GM21423 (cell line): ENCODE measurements at regions not wholly inside any gene's neighbourhood (a gene's known extent, or its start where the extent isn't known, plus 50 kb on each side); places are given as distances from the start of the nearest gene placed in this dataset.
A peak's percentile ranks its signal among the peaks of the same experiment; 100 is the strongest.
"Not testable (repeated sequence)": the region's sequence is repeated elsewhere in the genome, so short reads cannot be mapped to it uniquely, and the experiment has no call there.

Experiments
- ATAC-seq: cut with Tn5 transposase; IDR thresholded peaks from one replicate; pipeline ENCODE4 v1.9.1; 2021; ENCODE audit warnings: mild to moderate bottlenecking, moderate library complexity; ENCODE audit not compliant: unreplicated experiment

DNA sequence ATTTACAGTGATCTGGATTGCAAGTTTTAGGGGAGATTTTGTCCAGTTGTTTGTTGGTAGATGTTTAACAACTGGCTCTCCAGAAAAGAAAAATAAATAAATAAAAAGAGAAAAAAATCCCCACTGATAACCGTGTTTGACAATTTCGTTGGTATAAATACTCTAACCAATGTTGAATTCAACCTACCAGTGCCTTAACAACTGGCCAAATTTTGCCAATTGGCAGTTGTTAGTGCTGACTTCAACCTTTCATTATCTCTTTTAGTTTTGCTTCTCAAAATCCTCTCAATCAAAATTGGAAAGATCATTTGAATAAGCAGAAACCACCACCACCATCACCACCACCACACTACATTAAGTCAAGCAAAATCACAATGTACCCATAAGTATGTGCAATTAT, 490.3 kb downstream of the PIK3C3 start:
- ATAC-seq = no peak

DNA sequence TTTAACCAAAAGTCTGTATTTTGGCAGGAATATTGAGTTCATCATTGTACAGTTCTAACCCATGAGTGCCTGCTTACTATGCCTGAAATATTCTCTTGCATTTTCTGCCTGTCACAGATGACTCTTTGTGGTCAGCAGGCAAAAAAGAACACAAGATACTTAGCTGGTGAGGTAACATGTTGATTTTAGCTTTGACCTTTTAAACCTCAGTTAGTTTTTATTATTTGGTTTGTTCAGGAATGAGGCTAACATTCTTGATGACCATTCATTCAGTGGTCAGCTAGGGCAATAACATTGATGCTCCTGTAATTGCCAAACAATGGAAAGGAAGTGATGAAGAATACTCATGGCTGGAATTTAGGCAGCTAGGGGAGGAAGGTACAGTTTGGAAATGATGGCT, 491.2 kb downstream of the PIK3C3 start:
- ATAC-seq = no peak

DNA sequence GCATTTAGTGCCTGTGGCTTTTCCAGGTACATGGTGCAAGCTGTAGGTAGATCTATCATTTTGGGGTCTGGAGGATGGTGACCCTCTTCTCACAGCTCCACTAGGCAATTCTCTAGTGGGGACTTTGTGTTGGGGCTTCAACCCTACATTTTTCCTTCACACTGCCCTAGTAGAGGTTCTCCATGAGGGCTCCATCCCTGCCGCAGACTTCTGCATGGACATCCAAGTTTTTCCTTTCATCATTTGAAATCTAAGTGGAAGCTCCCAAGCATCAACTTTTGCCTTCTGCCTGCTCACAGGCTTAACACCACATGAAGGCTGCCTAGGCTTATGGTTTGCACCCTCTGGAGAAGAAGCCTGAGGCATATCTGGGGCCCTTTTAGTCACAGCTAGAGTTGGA, 492.7 kb downstream of the PIK3C3 start:
- no peak for ATAC-seq

DNA sequence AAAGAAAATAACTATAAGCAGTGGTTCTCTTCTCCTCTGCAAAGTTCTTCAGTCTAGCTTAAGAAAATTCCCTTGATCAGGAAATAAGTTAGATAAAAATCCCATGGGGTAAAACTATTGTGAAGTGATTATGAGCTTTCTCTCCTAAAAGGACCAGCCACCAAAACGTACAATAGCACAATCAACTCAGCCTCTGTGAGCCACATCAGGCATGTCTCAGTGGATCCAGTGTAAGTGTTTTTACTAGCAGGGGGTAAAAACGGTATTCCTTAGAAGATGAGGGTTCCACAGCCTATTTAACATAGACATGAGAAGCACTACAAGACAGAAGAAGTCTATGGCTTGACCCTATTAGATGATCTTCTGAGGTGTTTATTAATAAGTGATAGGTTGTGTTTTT, 503.2 kb downstream of the PIK3C3 start:
- no peak for ATAC-seq

DNA sequence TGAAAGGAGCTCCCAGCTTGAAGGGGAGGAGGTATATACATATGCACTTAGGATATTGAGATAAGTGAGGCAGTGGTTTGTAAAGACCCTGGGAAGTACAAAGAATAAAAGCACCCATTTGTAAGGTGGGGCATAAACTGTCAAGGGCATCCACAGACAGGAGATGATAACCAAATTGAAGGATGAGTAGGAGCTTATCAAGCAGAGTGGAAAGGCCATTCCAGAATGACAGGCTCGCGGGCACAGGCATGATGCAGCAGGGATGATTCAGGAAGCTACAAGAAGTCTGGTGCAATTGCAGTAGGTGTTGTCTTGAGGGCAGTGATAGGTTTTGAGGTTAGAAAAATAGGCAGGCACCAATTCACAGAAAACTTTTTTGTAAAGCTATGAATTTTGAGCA, 504.8 kb downstream of the PIK3C3 start:
- ATAC-seq = no peak

DNA sequence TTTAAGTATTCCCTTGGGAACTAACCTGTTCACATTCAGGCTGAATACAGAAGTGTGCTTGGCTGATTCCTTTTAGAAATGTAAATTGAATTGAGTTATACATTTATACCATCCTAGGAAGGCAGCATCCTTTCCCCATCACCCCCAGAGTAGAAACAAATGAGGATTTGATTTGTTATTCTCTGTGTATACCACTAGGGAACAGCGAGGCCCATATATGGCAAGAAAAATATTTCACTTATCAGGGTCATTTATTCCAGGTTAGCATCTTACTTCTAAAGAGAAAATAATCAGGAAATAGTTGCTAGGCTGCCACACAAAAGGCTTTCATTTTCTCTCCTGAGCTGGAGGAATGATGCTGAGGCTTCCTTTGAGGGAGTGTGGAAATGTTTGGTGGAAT, 516.9 kb downstream of the PIK3C3 start:
- no peak for ATAC-seq

DNA sequence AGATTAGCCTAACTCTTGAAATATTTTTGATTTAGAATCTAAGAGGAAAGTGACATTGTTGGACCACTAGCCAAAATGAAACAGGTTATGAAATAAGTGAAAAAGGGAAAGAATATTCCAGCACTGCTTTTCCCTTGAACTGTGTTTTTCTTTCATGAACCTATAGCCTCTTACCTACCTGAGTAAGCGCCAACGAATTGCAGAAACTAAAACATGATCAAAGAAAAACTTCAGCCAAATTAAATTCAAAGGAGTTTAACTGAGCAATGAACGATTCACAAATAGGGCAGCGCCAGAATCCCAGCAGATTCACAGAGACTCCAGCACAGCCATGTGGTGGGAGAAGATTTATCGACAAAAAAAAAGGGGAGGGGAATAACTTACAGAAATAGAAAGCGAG, 518.6 kb downstream of the PIK3C3 start:
- no peak for ATAC-seq

DNA sequence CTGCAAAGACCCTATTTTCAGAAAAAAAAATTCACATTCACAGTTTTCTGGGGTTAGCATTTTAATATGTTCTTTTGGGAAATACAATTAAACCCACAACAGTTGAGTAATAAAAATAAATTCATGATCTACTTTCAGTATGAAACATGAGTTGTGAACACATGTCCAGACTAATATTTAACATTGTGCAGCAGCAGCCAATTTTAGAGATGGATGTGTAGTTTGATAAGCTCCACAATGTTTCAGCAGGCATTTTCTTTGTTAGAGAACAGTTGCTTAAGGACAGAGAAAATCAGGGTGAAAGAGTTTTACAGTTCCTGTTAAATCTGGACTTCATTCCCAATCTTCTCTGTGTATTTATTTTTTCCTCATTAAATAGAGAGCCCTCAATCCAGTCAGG, 519.5 kb downstream of the PIK3C3 start:
- ATAC-seq = no peak

DNA sequence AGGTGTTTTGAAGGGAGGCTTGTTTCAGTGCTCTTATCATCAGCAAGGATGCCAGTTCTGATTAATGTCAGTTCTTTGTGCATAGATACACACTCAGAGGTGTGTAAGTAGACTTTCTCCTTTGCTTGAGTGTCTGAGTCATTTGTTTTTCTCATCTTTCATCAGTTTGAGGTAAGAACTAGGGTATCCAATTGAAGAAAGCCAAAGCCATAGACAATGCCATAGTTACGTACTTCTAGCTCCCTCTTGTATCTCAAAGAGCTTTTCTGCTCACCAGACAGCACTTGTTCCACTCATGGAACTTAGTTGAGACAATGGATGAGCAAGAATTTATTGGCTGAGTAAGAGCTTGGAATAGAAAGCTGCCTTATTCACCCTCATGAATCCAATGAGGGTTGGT, 520.1 kb downstream of the PIK3C3 start:
- no peak for ATAC-seq

DNA sequence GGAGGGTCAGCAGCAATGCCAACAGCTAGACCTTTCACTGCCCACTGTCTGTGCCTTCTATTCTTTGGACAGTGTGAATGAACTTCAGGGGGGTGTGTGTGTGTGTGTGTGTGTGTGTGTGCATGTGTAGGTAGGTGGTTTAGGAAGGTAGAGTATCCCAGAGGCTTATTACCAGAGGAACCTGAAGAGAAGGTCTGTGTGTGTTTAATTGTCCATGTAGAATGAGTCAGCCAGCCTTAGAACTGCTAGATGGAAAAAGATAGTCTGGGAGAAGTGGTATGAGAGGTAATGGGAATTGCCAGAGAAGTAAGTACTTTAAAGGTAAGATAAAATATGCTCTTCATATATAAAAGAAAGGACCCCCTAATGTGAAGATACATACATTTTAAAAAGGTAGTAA, 522.2 kb downstream of the PIK3C3 start:
- no peak for ATAC-seq

DNA sequence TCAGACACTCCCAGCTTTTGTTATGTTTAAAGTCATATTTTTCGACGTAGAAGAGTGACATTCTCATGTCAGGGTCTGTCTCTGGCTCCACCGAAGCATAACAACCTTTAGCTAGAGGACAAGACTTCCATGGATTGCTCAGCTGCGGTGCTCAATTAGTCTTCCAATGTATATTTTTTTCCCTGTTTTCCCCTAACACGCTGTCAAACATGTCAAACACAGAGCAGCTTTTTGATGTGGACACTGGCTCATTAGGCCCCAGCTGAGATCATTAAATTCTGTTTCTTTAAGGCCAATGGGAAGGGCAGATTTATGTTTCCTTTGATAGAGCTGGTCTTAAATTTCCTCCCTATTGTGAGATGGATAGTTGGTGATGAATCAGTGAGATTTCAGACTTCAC, 525.4 kb downstream of the PIK3C3 start:
- ATAC-seq = no peak

DNA sequence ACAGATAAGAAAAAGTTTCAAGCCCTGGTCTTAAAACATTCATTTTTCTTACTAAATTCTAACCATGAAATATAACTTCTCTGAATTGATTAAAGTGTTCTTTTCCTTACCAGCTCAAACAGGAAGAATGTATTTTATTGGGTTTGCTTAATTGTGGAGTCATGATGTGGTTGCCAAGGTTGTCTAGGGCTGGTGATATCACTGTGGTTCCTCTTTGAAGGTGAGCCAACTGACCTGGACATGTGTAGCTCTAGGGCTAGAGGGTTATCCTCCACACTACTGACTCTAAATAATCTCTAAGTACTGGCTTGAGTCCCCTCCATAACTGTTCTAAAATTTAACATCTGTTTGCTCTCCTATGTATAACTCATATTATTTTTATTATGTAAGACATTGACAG, 529.6 kb downstream of the PIK3C3 start:
- no peak for ATAC-seq

DNA sequence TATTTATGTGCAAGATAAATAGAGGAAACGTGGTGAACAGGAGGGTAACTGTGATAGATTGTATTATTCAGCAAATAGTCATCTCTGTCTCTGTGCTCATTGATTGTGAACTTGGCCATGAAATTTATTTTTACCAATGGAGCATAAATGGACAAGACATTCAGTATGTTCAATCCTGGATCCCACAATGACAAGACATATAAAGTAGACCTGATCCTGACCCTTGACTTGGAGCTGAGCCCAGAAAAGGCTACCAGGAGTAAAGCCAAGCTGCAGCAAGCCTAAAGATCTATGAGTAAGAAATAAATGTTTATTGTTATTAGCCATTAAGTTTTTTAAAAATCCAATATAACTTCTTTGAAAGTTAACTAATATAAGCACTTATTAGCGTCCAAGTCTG, 531.2 kb downstream of the PIK3C3 start:
- ATAC-seq = no peak

DNA sequence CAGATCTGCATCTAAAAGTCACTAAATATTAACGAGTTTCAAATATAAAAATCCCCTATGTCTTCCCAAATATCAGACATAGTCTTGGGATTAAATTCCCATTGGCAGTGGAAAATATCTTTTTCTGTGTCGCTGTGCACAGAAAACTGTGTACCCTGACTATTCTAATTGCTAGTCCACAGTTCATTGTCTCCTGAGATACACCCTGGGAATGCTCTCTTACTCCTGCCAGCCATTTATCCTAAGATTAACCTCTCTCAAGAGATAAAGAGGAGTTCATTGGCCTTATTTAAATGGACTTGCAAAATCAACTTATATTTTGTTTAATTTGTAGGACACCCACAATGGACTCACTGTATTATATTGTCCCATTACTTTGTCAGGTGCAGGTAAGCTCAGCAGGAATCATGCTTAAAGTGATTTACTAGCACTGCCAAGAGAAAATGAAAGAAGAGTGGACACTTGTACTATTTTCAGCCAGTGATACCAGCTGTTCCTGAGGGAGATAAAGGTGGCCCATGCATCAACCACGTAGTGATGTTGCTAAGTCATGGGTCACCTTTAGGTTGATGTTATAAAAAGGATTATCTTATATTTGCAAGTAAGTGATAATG, 553.8 kb downstream of the PIK3C3 start:
- ATAC-seq = no peak

DNA sequence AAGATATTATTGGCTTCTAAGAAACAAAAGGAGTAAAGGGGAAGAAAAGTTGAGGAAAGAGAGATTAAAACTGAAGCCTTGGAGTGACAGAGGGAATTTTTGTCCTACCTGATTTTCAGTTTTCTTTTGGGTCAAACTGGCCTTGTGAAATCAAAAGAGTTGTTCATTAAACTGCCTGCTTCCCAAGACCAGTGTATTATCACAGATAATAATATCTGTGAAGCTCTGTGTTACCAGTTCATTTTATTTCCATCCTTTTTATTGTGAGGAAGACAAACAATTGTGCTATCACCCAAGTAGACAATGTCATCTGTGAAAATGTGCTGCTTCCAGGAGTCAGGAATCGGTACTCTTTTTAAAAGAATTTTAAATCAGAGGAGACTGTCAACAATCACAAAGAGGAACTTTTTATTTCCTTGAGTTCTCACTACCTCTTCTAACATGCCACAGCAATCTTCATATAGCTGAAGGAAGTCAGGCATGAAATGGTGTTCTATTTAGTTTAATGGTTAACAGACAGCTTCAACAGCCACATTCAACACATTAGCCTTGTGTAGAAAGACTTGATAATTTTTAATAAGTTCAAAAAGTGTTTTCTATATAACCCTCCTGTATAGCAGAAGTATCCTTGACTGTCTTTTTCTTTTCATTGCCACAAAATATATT, 554.8 kb downstream of the PIK3C3 start:
- ATAC-seq = peak; percentile 97

DNA sequence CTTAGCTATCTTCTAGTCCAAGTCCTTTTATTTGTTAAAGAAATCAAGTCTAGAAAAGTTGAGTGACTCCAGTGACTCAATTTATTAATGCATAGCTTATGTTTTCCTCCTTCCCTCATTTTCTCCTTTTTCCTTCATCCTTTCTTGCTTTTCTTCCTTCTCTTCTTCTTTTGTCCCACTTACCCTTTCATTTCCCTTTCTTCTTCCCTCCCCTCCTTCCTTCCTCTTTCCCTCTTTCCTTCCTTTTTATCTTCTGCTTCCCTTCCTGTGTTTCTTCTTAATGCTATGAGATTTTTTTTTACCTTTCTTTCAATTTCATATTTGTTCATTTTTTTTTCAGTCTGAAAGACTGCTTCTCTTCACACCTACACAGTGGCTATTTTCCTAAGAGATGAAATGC, 555.5 kb downstream of the PIK3C3 start:
- ATAC-seq = no peak

DNA sequence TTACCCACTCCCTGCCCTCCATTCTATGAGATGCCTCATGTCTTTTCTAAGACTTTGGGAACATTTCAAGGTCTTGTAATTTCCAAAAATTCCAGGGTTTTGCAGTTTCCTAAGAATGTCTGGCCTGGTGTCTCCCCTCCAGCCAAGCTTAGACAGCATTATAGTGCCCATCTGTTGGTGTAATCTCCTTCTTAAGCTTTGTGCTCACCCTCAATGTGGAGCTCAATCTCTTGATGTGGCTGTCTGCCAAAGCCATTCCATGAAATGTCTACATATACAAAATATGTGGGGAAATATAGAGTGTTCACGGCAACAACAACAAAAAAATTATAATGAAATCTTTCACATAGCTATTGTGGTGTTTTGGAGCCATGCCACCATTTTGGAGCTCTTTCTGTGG, 558.4 kb downstream of the PIK3C3 start:
- no peak for ATAC-seq

DNA sequence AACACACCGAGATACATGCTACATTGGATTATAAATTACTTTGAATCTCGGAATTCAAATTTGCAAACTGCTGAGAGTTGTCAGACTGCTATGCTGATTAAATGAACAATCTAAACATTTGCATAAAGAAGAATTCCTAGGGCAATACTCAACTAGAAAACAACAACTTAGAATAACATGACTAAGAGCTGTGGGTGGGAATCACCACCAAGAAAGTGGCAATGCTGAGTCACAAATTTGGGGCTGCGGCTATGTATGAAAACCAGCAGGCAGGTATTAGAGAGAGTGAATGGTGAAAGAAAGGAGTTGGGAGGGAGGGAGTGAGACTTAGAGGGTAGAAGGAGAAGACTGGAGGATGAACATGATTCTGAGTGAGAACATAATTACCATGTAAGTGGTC, 559.5 kb downstream of the PIK3C3 start:
- no peak for ATAC-seq

DNA sequence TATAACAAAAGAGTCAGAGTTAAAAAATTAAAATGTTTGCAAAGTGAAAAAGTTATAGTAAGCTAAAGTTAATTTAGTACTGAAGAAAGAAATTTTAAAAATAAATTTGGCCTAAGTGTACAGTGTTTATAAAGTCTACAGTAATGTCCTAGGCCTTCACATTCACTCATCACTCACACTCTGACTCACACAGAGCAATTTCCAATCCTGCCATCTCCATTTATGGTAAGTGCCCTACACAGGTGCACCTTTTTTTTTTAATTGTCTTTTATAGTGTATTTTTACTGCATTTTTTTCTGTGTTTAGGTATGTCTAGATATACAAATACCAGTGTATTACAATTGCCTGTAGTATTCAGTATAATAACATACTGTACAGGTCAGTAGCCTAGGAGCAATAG, 562.9 kb downstream of the PIK3C3 start:
- no peak for ATAC-seq

DNA sequence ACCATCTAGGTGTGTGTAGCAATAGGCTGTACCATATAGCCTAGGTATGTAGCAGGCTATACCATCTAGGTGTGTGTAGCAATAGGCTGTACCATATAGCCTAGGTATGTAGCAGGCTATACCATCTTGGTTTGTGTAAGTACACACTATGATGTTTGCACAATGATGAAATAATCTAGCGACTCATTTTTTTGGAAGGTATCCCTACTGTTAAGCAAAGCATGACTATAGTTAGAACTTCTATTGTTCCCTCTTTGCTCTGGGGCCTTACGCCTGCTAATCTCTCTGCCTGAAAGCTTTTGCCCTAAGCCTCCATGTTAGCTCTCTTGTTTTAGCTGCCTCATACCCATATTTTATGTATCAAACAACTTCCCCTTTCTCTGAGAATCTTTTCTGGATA, 563.3 kb downstream of the PIK3C3 start:
- ATAC-seq = not testable (repeated sequence)

DNA sequence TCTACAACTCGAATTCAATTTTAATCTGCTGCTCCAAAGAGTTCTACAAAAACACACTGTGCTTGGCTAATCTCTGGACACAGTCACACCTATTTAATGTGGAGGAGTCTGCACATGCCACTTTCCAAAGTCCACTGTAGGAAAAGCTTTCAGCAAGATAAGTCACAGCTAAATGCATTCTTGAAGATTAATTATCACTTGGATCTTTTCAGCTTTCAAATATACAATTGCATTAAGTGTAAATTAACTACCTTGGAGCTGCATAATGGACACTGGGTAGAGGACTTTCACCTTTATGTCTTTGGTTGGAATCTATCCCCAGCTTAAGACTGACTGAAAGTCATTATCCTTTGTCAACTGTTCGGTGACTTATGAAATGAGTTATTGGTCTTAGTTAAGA, 565.1 kb downstream of the PIK3C3 start:
- no peak for ATAC-seq

DNA sequence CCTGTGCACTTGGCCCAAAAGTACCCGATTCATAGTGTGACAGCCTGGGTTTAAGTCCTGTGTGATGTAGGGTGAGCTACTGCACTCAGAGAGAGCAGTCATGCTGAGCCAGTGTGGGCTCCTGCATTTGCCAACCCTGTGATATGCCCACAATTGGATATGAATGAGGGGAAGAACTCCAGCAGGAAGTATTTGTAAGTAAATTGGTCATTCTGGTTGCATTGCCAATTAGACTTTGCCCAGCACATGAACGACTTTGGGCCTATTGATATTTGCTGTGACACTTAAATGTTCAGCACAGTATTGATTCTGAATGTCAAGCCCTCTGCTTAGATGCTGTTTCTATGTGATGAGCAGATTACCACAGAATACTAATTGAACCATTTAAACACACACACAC, 570.9 kb downstream of the PIK3C3 start:
- ATAC-seq = no peak

DNA sequence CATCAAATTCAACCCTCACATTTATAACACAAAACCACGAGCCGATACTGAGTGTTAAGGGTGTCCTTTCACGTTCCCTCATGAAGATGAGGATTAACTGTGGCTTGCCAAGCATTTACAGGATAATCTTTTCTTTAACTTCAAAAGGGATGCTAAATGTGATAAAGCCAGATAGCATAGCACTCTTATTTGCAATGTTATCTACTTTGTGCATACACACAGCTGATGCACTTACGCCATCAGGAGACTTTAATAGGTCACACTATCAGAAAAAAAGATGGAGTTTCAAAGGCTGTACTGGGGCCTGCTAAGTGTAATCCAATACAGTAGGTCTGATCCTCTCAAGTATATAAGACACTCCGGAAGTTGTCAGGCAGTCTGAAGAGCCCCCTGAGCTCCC, 572.7 kb downstream of the PIK3C3 start:
- ATAC-seq = no peak
